BE2C (cell line): ENCODE measurements at regions not wholly inside any gene's neighbourhood (a gene's known extent, or its start where the extent isn't known, plus 50 kb on each side); places are given as distances from the start of the nearest gene placed in this dataset.
"Not testable (repeated sequence)": the region's sequence is repeated elsewhere in the genome, so short reads cannot be mapped to it uniquely, and the experiment has no call there.

Experiments
- DNase-seq: peaks from one replicate; pipeline ENCODE4 v3.0.0-alpha.2; 2020
- H3K27me3 ChIP-seq: fragments of 250-450 bp; sonication (Bioruptor Pico); 2 replicates; pipeline ENCODE4 v1.5.1; 2020; ENCODE audit warnings: mild to moderate bottlenecking
- H3K36me3 ChIP-seq: fragments of 250-450 bp; sonication (Bioruptor Pico); 2 replicates; pipeline ENCODE4 v1.5.1; 2020; ENCODE audit warnings: mild to moderate bottlenecking
- H3K4me1 ChIP-seq: fragments of 250-450 bp; sonication (Bioruptor Pico); 2 replicates; pipeline ENCODE4 v1.5.1; 2020
- H3K4me3 ChIP-seq: 2 replicates; pipeline ENCODE4 v1.5.1; 2011; ENCODE audit warnings: low read depth, low read length
- H3K9me3 ChIP-seq: fragments of 250-450 bp; sonication (Bioruptor Pico); 2 replicates; pipeline ENCODE4 v1.5.1; 2020
- CTCF ChIP-seq: IDR thresholded peaks from 2 replicates; pipeline ENCODE4 v1.5.1; 2012; ENCODE audit warnings: mild to moderate bottlenecking, low read depth, low read length

- Histone ChIP-seq H3K9me3 (no peaks in the 10 kb centered on the region), H3K27me3 (no peaks in the 10 kb centered on the region), H3K4me1 (peaks cover under 1% of the 10 kb centered on the region; the same call in 1 of the 2 replicates), H3K36me3 (no peaks in the 10 kb centered on the region), H3K4me3 (no peak overlapping the region)
- DNase-seq: no peak
- TF ChIP-seq CTCF: no peak
These were observed 129.2 kb downstream of the TBX18 start for GRCh38 chr6:84635081-84635761.

- Histone ChIP-seq H3K27me3 (no peaks in the 10 kb centered on the region), H3K36me3 (no peaks in the 10 kb centered on the region), H3K4me3 (no peak overlapping the region), H3K9me3 (no peaks in the 10 kb centered on the region), H3K4me1 (no peaks in the 10 kb centered on the region)
- no peak for TF ChIP-seq CTCF
- no peak for DNase-seq
These were observed 130.6 kb downstream of the TBX18 start for GRCh38 chr6:84633771-84634170.

GRCh38 chr6:84626527-84626926 is 137.9 kb downstream of the TBX18 start:
- not testable (repeated sequence) for H3K27me3 ChIP-seq, DNase-seq, H3K4me3 ChIP-seq, H3K9me3 ChIP-seq, H3K36me3 ChIP-seq, H3K4me1 ChIP-seq

- Histone ChIP-seq H3K4me3 (no peak overlapping the region), H3K27me3 (no peaks in the 10 kb centered on the region), H3K36me3 (no peaks in the 10 kb centered on the region), H3K4me1 (peaks cover 8% of the 10 kb centered on the region), H3K9me3 (no peaks in the 10 kb centered on the region)
- no peak for DNase-seq
- no peak for TF ChIP-seq CTCF
These were observed 138.9 kb downstream of the TBX18 start for GRCh38 chr6:84625506-84625905.

GRCh38 chr6:84623956-84624680 is 140.3 kb downstream of the TBX18 start:
- Histone ChIP-seq H3K4me1 (peaks cover 8% of the 10 kb centered on the region), H3K9me3 (no peaks in the 10 kb centered on the region), H3K36me3 (no peaks in the 10 kb centered on the region), H3K27me3 (no peaks in the 10 kb centered on the region), H3K4me3 (no peak overlapping the region)
- no peak for TF ChIP-seq CTCF
- DNase-seq: no peak

GRCh38 chr6:84618836-84619235 is 145.6 kb downstream of the TBX18 start:
- H3K27me3 ChIP-seq: no peaks in the 10 kb centered on the region
- H3K9me3 ChIP-seq: no peaks in the 10 kb centered on the region

More at GRCh38 chr6:84618836-84619235, 145.6 kb downstream of the TBX18 start:
- Histone ChIP-seq H3K4me1 (no peaks in the 10 kb centered on the region; the same call in 1 of the 2 replicates), H3K36me3 (no peaks in the 10 kb centered on the region), H3K4me3 (peak overlapping the region; percentile 16; the same call in 1 of the 2 replicates)
- TF ChIP-seq CTCF: no peak
- DNase-seq: peak; percentile 63
